ENCODE measurements at regions not wholly inside any gene's neighbourhood (a gene's known extent, or its start where the extent isn't known, plus 50 kb on each side); places are given as distances from the start of the nearest gene placed in this dataset.

DNA sequence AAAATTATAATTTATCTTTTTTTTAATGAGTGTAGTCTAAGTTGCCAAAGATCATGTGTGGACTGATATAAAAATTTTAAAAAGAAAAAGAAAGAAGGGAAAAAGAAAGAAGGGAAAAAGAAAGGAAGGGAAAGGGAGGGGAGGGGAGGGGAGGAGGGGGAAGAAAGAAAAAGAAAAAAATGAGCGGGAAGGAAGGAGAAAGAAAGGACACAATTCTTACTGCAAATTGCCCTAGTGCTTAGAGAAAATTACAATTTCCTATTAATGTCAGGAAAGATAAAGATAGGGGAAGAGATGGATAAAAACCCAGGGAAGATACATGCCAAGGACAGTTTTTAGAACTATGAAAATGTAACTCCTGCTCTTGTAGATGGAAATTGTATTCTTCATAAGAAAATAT, 789.7 kb upstream of the GRAMD2B start:
- SMC1A ChIA-PET (ENCODE audit: uncharacterized antibody, unreplicated experiment): no interaction called here
- Histone ChIP-seq H3K79me2 (ENCODE audit: control insufficient read depth, insufficient read depth, low read length) (no peaks in the 10 kb centered on the region), H2AFZ (ENCODE audit: control insufficient read depth, low read depth, low read length) (no peak overlapping the region), H3K27me3 (replicated peaks in 1 of 2; ENCODE audit: control insufficient read depth in 2 of 2, insufficient read depth in 2 of 2, low read length in 1 of 2) (no peaks in the 10 kb centered on the region), H4K20me1 (ENCODE audit: control insufficient read depth, insufficient read depth) (no peaks in the 10 kb centered on the region), H3K36me3 (ENCODE audit: control insufficient read depth in 2 of 2, insufficient read depth in 2 of 2, low read length in 1 of 2) (no peaks in the 10 kb centered on the region), H3K4me2 (ENCODE audit: control insufficient read depth, insufficient read depth) (no peak overlapping the region), H3K9me3 (replicated peaks; ENCODE audit: control insufficient read depth, insufficient read depth, low read length) (no peaks in the 10 kb centered on the region), H3K9ac (ENCODE audit: control insufficient read depth, insufficient read depth, low read length) (no peak overlapping the region), H3K4me1 (ENCODE audit: control insufficient read depth, insufficient read depth, low read length) (no peaks in the 10 kb centered on the region), H3K4me3 (no peak overlapping the region), H3K27ac (ENCODE audit: control insufficient read depth, insufficient read depth) (no peak overlapping the region)
- BruUV-seq (replicated peaks): no TSS peak
- 86% methylated on average over 1 of the region's 1 CpG for WGBS (ENCODE audit: insufficient coverage, insufficient replicate concordance, low lambda C conversion rate, missing lambda C conversion rate)
- TF ChIP-seq SKIL (IDR thresholded peaks at IDR 0.05; ENCODE audit: low read depth, poor library complexity, severe bottlenecking): no peak
- TF ChIP-seq HDAC2 (IDR thresholded peaks at IDR 0.05): no peak
- no peak for TF ChIP-seq TCF3 (IDR thresholded peaks at IDR 0.05; ENCODE audit: borderline replicate concordance, insufficient read depth, low read depth, low read length)
- TF ChIP-seq BCL3 (IDR thresholded peaks at IDR 0.05; ENCODE audit: borderline replicate concordance, insufficient read depth, low read depth, low read length, poor library complexity, severe bottlenecking): no peak
- TF ChIP-seq, protein P1, sequence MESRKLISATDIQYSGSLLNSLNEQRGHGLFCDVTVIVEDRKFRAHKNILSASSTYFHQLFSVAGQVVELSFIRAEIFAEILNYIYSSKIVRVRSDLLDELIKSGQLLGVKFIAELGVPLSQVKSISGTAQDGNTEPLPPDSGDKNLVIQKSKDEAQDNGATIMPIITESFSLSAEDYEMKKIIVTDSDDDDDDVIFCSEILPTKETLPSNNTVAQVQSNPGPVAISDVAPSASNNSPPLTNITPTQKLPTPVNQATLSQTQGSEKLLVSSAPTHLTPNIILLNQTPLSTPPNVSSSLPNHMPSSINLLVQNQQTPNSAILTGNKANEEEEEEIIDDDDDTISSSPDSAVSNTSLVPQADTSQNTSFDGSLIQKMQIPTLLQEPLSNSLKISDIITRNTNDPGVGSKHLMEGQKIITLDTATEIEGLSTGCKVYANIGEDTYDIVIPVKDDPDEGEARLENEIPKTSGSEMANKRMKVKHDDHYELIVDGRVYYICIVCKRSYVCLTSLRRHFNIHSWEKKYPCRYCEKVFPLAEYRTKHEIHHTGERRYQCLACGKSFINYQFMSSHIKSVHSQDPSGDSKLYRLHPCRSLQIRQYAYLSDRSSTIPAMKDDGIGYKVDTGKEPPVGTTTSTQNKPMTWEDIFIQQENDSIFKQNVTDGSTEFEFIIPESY (IDR thresholded peaks at IDR 0.05): no peak
- CTCF ChIA-PET: no interaction called here
- no peak for FAIRE-seq
- in situ Hi-C loops (cut with MboI) (no loop called here), intact Hi-C loops (cut with micrococcal nuclease; ENCODE audit: unreplicated experiment) (no loop called here)
- RAD21 ChIA-PET (ENCODE audit: unreplicated experiment): interaction anchor here (0.8 kb wide), 1 partner anchor 100 kb away, joined by 3 read pairs; no protein-coding TSS in a partner anchor
- DNase-seq (ENCODE audit: low read depth, low spot score): no peak
- no peak for ATAC-seq
- POLR2A ChIA-PET: no interaction called here

Data from GM12878 (cell line).